Body of pancreas (tissue), 4 donors: ENCODE measurements at regions not wholly inside any gene's neighbourhood (a gene's known extent, or its start where the extent isn't known, plus 50 kb on each side); places are given as distances from the start of the nearest gene placed in this dataset.

Source experiments
- CTCF ChIP-seq, 7 experiments: fragments of 450-650 bp in 4 of 7; fragments of 200-600 bp in 3 of 7; sonication (generic) in 3 of 7; IDR thresholded peaks; one replicate each; pipeline ENCODE4 v1.5.1; 2016 to 2019; ENCODE audit warnings: antibody characterized with exemption in 7 of 7
- POLR2A ChIP-seq, 3 donors: fragments of 450-650 bp; IDR thresholded peaks; one replicate each; pipeline ENCODE4 v1.6.1; 2016; ENCODE audit warnings: antibody characterized with exemption in 3 of 3, mild to moderate bottlenecking in 2 of 3

- TF ChIP-seq CTCF (IDR thresholded peaks at IDR 0.05) = no peak
- TF ChIP-seq POLR2A (IDR thresholded peaks at IDR 0.05) = no peak
Observed at GRCh38 chr4:81906905-81907304, 435.2 kb upstream of the RASGEF1B start.
